ENCODE measurements at regions not wholly inside any gene's neighbourhood (a gene's known extent, or its start where the extent isn't known, plus 50 kb on each side); places are given as distances from the start of the nearest gene placed in this dataset.

DNA sequence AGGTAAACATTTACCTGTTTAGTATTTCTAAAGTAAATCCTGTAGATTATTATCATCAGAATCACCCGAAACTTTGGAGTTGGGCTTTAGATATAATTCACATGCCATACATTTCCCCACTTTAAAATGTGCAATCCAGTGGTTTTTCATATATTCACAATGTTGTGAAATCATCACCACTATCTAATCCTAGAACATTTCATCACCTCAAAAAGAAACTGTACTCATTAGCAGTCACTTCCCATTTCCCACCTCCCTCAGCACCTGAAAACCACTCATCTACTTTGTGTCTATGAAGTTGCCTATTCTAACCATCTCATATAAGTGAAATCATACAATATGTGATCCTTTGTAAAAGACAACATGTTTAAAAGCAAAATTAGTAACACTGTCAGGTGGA, 182.6 kb downstream of the FZD1 start:
- TF ChIP-seq CREB1 (IDR thresholded peaks at IDR 0.05) (no peak), CREB1 (CRISPR knock-in tag; IDR thresholded peaks at IDR 0.05) (no peak), TBP (optimal IDR thresholded peaks at IDR 0.05; ENCODE audit: low read depth, low read length) (no peak), ZNF224 (CRISPR knock-in tag; IDR thresholded peaks at IDR 0.05) (no peak)
- TF ChIP-seq, protein P1, sequence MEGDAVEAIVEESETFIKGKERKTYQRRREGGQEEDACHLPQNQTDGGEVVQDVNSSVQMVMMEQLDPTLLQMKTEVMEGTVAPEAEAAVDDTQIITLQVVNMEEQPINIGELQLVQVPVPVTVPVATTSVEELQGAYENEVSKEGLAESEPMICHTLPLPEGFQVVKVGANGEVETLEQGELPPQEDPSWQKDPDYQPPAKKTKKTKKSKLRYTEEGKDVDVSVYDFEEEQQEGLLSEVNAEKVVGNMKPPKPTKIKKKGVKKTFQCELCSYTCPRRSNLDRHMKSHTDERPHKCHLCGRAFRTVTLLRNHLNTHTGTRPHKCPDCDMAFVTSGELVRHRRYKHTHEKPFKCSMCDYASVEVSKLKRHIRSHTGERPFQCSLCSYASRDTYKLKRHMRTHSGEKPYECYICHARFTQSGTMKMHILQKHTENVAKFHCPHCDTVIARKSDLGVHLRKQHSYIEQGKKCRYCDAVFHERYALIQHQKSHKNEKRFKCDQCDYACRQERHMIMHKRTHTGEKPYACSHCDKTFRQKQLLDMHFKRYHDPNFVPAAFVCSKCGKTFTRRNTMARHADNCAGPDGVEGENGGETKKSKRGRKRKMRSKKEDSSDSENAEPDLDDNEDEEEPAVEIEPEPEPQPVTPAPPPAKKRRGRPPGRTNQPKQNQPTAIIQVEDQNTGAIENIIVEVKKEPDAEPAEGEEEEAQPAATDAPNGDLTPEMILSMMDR (IDR thresholded peaks at IDR 0.05 in 2 of 3, conservative IDR thresholded peaks at IDR 0.05 in 1 of 3; ENCODE audit: insufficient read depth in 2 of 3, low read depth in 1 of 3, low read length in 3 of 3) = no peak
- TF ChIP-seq, protein P2, sequence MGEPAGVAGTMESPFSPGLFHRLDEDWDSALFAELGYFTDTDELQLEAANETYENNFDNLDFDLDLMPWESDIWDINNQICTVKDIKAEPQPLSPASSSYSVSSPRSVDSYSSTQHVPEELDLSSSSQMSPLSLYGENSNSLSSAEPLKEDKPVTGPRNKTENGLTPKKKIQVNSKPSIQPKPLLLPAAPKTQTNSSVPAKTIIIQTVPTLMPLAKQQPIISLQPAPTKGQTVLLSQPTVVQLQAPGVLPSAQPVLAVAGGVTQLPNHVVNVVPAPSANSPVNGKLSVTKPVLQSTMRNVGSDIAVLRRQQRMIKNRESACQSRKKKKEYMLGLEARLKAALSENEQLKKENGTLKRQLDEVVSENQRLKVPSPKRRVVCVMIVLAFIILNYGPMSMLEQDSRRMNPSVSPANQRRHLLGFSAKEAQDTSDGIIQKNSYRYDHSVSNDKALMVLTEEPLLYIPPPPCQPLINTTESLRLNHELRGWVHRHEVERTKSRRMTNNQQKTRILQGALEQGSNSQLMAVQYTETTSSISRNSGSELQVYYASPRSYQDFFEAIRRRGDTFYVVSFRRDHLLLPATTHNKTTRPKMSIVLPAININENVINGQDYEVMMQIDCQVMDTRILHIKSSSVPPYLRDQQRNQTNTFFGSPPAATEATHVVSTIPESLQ (CRISPR knock-in tag; IDR thresholded peaks at IDR 0.05) = no peak
- TF ChIP-seq, protein P3, sequence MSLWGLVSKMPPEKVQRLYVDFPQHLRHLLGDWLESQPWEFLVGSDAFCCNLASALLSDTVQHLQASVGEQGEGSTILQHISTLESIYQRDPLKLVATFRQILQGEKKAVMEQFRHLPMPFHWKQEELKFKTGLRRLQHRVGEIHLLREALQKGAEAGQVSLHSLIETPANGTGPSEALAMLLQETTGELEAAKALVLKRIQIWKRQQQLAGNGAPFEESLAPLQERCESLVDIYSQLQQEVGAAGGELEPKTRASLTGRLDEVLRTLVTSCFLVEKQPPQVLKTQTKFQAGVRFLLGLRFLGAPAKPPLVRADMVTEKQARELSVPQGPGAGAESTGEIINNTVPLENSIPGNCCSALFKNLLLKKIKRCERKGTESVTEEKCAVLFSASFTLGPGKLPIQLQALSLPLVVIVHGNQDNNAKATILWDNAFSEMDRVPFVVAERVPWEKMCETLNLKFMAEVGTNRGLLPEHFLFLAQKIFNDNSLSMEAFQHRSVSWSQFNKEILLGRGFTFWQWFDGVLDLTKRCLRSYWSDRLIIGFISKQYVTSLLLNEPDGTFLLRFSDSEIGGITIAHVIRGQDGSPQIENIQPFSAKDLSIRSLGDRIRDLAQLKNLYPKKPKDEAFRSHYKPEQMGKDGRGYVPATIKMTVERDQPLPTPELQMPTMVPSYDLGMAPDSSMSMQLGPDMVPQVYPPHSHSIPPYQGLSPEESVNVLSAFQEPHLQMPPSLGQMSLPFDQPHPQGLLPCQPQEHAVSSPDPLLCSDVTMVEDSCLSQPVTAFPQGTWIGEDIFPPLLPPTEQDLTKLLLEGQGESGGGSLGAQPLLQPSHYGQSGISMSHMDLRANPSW (CRISPR knock-in tag; IDR thresholded peaks at IDR 0.05) = no peak
